ENCODE measurements at regions not wholly inside any gene's neighbourhood (a gene's known extent, or its start where the extent isn't known, plus 50 kb on each side); places are given as distances from the start of the nearest gene placed in this dataset.

GRCh38 chr22:48105259-48105658 lies 1342.8 kb downstream of the TBC1D22A start:
- TF ChIP-seq CTCF (IDR thresholded peaks at IDR 0.05; ENCODE audit: low read depth, low read length): no peak
- no peak for TF ChIP-seq MYC (IDR thresholded peaks at IDR 0.05; ENCODE audit: low read depth, low read length)
- TF ChIP-seq POLR2A (IDR thresholded peaks at IDR 0.05; ENCODE audit: extremely low read depth, insufficient read length): no peak
- TF ChIP-seq MAX (IDR thresholded peaks at IDR 0.05; ENCODE audit: low read depth, low read length): no peak
- DNase-seq (ENCODE audit: low read depth): no peak
- no peak overlapping the region for H3K4me3 ChIP-seq (ENCODE audit: low read depth, low read length)

GRCh38 chr22:48104766-48105165 lies 1342.3 kb downstream of the TBC1D22A start:
- TF ChIP-seq CTCF (IDR thresholded peaks at IDR 0.05; ENCODE audit: low read depth, low read length) (no peak), POLR2A (IDR thresholded peaks at IDR 0.05; ENCODE audit: extremely low read depth, insufficient read length) (no peak), MYC (IDR thresholded peaks at IDR 0.05; ENCODE audit: low read depth, low read length) (no peak), MAX (IDR thresholded peaks at IDR 0.05; ENCODE audit: low read depth, low read length) (no peak)
- no peak for DNase-seq (ENCODE audit: low read depth)
- no peak overlapping the region for H3K4me3 ChIP-seq (ENCODE audit: low read depth, low read length)

GRCh38 chr22:48104102-48104738 lies 1341.8 kb downstream of the TBC1D22A start:
- TF ChIP-seq MYC (IDR thresholded peaks at IDR 0.05; ENCODE audit: low read depth, low read length) (no peak), POLR2A (IDR thresholded peaks at IDR 0.05; ENCODE audit: extremely low read depth, insufficient read length) (no peak), CTCF (IDR thresholded peaks at IDR 0.05; ENCODE audit: low read depth, low read length) (no peak), MAX (IDR thresholded peaks at IDR 0.05; ENCODE audit: low read depth, low read length) (no peak)
- no peak overlapping the region for H3K4me3 ChIP-seq (ENCODE audit: low read depth, low read length)
- DNase-seq (ENCODE audit: low read depth): no peak

GRCh38 chr22:48103126-48103875 lies 1340.9 kb downstream of the TBC1D22A start:
- H3K4me3 ChIP-seq (ENCODE audit: low read depth, low read length): no peak overlapping the region
- no peak for TF ChIP-seq MAX (IDR thresholded peaks at IDR 0.05; ENCODE audit: low read depth, low read length)
- TF ChIP-seq MYC (IDR thresholded peaks at IDR 0.05; ENCODE audit: low read depth, low read length): no peak
- no peak for TF ChIP-seq POLR2A (IDR thresholded peaks at IDR 0.05; ENCODE audit: extremely low read depth, insufficient read length)
- no peak for TF ChIP-seq CTCF (IDR thresholded peaks at IDR 0.05; ENCODE audit: low read depth, low read length)
- no peak for DNase-seq (ENCODE audit: low read depth)

GRCh38 chr22:48102581-48102980 lies 1340.1 kb downstream of the TBC1D22A start:
- H3K4me3 ChIP-seq (ENCODE audit: low read depth, low read length): no peak overlapping the region
- no peak for DNase-seq (ENCODE audit: low read depth)
- TF ChIP-seq POLR2A (IDR thresholded peaks at IDR 0.05; ENCODE audit: extremely low read depth, insufficient read length) (no peak), MYC (IDR thresholded peaks at IDR 0.05; ENCODE audit: low read depth, low read length) (no peak)

- no peak overlapping the region for H3K4me3 ChIP-seq (ENCODE audit: low read depth, low read length)
- TF ChIP-seq MYC (IDR thresholded peaks at IDR 0.05; ENCODE audit: low read depth, low read length) (no peak), CTCF (IDR thresholded peaks at IDR 0.05; ENCODE audit: low read depth, low read length) (no peak), MAX (IDR thresholded peaks at IDR 0.05; ENCODE audit: low read depth, low read length) (no peak)
- DNase-seq (ENCODE audit: low read depth): no peak
Observed at GRCh38 chr22:48101704-48102103, 1339.3 kb downstream of the TBC1D22A start.

Data from NB4 (cell line).